Hematopoietic multipotent progenitor cell treated with erythropoietin and hydrocortisone succinate and interleukin-3 and kit ligand, for 15 days (in vitro differentiated cells): ENCODE measurements at regions not wholly inside any gene's neighbourhood (a gene's known extent, or its start where the extent isn't known, plus 50 kb on each side); places are given as distances from the start of the nearest gene placed in this dataset.

ENCODE experiments used
- DNase-seq: peaks from one replicate; pipeline ENCODE4 v3.0.0-alpha.2; 2015; ENCODE audit warnings: low spot score

GRCh38 chr1:5495596-5496410, 496.4 kb downstream of the NPHP4 start:
- DNase-seq, result no peak

DNA sequence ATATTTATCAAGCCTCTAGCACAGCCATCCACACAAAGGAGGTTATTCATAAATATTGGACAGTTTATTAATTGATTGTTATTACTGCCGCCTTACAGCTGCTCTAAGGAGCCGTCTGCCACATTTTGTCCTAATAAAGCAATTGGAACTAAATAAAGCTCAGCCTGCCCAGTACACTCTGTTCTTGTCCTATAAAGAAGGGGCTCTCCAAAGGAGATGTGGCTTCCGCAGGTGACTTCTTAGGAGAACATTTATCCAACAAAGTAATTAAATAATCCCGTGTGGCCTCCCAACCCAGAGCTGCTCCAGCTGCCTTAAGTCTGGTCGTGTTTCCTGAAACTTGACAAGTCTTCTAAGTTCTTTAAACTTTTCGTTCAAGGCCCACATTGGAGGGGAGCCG, 497.7 kb downstream of the NPHP4 start:
- no peak for DNase-seq

DNA sequence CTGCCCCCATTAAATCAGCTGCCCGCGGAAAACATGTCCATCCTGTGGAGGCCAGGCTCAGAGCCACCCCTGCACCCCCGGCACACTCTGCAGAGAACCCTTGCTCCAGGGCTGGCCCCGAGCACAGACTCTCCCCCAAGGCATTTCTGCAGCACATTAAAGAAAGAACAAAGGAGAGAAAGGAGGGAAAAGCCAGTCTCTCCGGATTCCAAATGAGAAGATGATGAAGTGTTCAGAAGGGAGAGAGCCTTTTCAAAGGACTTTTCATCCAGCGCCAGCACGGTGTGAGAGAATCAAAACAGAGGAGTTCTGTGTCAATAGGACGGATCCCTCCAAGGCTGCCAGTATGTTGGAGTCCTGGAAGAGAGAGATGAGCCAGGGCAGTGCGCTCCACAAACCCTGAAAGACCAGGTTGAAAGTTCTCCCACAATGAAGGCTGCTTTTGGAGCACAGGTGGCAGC, 498.3 kb downstream of the NPHP4 start:
- no peak for DNase-seq

DNA sequence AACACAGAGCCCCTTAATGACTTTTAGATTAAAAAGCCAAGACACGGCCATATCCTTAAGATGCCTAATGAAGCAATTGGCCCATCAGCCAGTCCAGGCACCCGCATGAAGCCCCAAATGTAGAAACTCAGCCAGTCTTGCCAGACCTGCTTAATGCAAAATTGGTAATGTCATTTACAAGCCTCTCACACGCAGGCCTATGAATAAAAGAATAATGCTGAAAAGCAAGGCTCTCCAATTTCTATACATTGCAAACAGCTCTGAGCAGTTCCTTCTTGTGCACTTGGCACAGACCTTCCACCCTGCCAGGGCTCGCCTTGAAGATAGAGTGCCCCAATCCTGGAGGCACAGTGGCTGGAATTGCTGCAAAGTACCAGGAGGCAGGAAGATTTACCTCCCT, 498.9 kb downstream of the NPHP4 start:
- DNase-seq, result no peak

DNA sequence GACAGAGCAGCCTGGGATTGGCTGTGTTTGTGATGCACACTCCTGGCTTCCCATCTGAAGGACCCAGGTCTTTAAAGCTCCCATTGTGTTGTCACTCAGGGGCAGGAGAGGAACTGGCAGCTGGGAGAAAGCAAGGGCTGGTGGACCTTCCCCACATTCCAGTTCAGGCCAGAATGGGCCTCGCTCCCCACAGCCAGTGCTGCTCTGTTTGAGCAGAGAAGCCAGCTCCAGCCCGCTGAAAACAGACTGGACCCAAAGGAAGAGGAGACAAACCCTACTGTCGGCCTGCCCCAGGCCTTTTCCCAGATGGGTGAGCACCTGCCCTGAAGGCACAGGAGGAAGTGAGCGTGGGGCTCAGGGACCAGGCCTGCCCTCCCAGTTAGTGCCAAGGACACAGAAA, 499.4 kb downstream of the NPHP4 start:
- DNase-seq, result no peak

GRCh38 chr1:5491207-5491904, 500.9 kb downstream of the NPHP4 start:
- no peak for DNase-seq

GRCh38 chr1:5490635-5491034, 501.6 kb downstream of the NPHP4 start:
- DNase-seq, result no peak

DNA sequence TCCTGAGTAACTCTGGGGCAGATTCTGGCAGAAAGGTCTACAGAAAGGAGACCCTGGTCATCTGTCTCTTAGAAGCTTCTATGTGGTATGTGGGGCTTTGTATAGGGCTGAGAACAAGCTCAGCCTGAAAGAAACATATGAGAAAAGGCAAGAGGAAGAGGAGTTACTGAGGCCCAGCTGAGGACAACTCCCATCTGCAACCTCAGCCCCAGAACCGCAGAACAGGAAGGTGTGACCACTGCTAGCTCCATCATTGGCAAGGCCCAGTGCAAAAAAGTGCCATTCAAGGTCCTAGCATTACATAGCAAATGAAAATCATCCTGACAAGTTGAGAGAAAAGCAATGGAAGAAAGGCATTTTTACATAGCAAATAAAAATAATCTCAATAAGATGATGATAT, 503.8 kb downstream of the NPHP4 start:
- no peak for DNase-seq

DNA sequence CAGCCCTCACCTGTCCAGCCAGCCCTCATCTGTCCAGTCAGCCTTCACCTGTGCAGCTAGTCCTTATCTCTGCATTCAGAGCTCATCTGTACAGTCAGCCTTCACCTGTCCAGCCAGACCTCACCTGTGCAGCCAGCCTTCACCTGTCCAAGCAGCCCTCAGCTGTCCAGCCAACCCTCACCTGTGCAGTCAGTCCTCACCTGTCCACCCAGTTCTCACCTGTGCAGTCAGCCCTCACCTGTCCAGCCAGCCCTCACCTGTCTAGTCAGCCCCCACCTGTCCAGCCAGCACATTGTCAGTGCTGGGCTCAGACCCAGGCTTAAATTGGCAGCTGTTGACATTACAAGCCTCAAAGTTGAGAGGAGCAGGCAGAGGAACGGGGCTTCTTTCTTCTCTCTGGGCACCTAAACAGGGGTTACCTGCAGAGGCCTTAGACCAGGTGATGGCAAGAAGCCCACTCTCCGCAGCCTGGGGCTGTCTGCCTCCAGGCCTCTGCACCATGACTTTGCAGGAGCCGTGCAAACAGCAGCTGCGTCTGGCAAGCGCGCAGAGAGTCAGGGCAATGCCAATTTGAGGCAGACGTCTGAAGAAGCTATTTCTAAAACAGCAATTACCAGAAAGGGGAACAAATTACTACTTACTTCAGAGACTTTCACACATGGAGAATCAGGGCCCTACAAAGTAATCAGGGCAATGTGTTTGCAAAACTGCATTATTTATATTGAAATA, 506.1 kb downstream of the NPHP4 start:
- DNase-seq, result no peak

DNA sequence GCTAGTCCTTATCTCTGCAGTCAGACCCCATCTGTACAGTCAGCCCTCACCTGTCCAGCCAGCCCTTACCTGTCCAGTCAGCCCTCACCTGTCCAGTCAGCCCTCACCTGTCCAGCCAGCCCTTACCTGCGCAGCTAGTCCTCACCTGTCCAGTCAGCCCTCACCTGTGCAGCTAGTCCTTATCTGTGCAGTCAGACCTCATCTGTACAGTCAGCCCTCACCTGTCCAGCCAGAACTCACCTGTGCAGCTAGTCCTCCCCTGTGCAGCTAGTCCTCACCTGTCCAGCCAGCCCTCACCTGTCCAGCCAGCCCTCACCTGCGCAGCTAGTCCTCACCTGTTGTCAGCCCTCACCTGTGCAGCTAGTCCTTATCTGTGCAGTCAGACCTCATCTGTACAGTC, 506.8 kb downstream of the NPHP4 start:
- no peak for DNase-seq

GRCh38 chr1:5484451-5485165, 507.6 kb downstream of the NPHP4 start:
- DNase-seq, result no peak

DNA sequence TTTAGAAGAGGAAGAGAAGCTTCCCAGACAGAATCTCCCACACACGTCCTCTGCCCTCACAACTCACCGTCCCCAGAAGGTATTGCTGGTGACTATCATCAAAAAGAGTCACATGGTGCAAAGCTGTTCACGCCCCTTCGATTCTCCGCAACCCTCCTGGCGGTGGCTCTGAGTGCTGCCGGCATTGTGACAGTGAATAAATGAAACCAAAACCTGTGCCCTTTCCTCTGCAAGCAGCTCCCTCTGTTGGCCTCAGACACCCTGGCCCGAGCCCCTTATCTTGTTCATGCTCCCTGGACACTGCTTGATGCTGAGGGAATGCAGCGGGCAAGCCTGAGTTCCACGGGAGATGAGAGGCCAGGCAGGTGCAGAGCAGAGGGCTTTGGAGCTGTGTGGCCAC, 510.3 kb downstream of the NPHP4 start:
- no peak for DNase-seq

GRCh38 chr1:5480906-5481305, 511.3 kb downstream of the NPHP4 start:
- no peak for DNase-seq

GRCh38 chr1:5479876-5480646, 512.2 kb downstream of the NPHP4 start:
- no peak for DNase-seq

DNA sequence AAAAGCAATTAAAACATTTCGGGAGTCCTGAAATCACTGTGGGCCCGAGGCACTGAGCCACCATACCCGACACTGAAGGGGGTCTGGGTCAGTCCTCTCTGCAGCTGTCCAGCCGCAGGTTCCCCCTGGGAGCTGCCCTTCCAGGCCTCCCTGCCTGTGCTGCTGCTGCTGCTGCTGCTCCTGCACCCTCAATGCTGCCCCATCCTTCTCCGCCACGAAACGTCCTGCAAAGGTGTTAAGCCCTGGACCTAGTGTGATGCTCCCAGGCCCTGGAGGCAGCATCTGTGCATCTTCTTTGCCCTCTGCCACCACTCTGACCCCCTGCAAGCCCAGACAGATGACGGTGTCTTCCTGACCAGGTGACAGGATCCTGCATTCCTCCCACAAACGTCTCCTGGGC, 513.3 kb downstream of the NPHP4 start:
- DNase-seq, result no peak

DNA sequence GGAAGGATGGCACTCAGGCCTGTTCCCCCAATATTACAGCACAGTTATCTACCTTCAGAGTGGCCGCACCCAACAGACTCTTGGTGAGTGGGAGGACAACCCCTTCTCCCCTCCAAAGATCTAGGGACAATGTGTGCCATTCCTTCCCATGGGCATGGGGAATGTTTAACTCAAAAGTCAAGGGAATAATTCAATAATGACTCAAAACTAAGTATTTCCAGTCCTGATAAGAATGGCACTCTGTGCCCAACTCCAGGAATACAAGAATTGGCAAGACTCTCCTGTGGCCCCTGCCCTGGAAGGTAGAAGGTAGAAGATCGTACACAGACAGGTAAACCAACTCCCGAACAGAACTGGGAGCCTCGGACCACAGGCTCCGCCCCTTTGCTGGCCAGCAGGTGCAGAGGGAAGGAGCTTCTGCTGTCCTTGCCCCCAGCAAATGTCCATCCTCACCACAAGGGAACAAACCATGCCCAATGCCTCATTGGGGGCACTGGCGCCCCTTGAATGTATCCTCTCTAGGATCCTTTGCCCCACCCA, 514.0 kb downstream of the NPHP4 start:
- DNase-seq, result no peak

GRCh38 chr1:5477716-5478115, 514.5 kb downstream of the NPHP4 start:
- no peak for DNase-seq

DNA sequence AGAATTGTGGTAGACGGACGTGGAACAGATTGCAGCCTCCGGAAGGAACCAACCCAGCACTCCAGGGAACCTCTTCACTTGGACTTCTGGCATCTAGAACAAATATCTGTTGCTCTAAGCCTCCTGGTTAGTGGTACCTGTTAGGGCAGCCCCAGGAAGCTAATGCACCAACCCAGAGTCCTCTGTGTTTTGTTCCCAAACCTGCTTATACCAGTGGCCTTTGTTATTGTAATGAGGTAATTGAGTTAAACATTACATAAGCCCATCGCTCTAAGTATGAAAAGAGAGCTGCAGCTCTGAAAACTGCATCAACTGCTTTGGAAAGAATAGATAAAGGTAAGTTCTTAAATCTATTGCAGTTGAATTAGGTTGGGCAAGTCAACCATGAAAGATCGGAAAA, 516.7 kb downstream of the NPHP4 start:
- no peak for DNase-seq

- DNase-seq, result no peak
Observed at GRCh38 chr1:5473268-5473667, 519.0 kb downstream of the NPHP4 start.

GRCh38 chr1:5466487-5466886, 525.7 kb downstream of the NPHP4 start:
- DNase-seq, result no peak

DNA sequence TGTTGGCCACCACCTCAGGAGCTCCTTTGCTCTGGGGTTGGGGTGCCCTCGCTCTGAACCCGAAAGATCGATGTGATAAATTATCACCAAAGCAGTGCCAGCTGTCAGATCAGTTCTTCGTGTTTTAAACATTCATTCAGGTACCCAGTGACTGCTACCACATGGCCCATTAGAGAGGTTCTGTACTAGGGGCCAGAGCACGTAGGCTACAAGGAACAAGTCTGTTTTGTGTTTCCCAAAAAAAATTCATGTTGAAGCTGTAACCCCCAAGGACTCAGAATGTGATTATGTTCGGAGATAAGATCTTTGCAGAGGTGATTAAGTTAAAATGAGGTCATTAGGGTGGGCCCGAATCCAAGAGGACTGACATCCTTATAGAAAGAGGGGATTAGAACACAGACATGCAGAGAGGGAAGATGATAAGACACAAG, 526.9 kb downstream of the NPHP4 start:
- no peak for DNase-seq
